ENCODE measurements at regions not wholly inside any gene's neighbourhood (a gene's known extent, or its start where the extent isn't known, plus 50 kb on each side); places are given as distances from the start of the nearest gene placed in this dataset.

GRCh38 chr3:157705258-157705657, 202.0 kb upstream of the VEPH1 start:
- Histone ChIP-seq H3K27ac (ENCODE audit: insufficient read depth, low read length, poor library complexity, severe bottlenecking) (no peak overlapping the region), H3K9me3 (ENCODE audit: control insufficient read depth, low read length) (no peaks in the 10 kb centered on the region), H3K27me3 (replicated peaks; ENCODE audit: control insufficient read depth, insufficient read depth, low read length, poor library complexity, severe bottlenecking) (no peaks in the 10 kb centered on the region), H3K36me3 (ENCODE audit: control insufficient read depth, insufficient read depth, low read length) (no peaks in the 10 kb centered on the region), H3K4me1 (ENCODE audit: control insufficient read depth, insufficient read depth, low read length, poor library complexity, severe bottlenecking) (no peaks in the 10 kb centered on the region), H3K4me3 (ENCODE audit: insufficient read depth, low read depth, low read length, poor library complexity, severe bottlenecking) (no peak overlapping the region)
- DNase-seq, result no peak

- H3K4me3 ChIP-seq (ENCODE audit: insufficient read depth, low read depth, low read length, poor library complexity, severe bottlenecking), result no peak overlapping the region
- DNase-seq, result no peak
- H3K27ac ChIP-seq (ENCODE audit: insufficient read depth, low read length, poor library complexity, severe bottlenecking), result no peak overlapping the region
- no peaks in the 10 kb centered on the region for H3K27me3 ChIP-seq (replicated peaks; ENCODE audit: control insufficient read depth, insufficient read depth, low read length, poor library complexity, severe bottlenecking)
- no peaks in the 10 kb centered on the region for H3K36me3 ChIP-seq (ENCODE audit: control insufficient read depth, insufficient read depth, low read length)
- H3K9me3 ChIP-seq (ENCODE audit: control insufficient read depth, low read length), result no peaks in the 10 kb centered on the region
- no peaks in the 10 kb centered on the region for H3K4me1 ChIP-seq (ENCODE audit: control insufficient read depth, insufficient read depth, low read length, poor library complexity, severe bottlenecking)
Observed at GRCh38 chr3:157700405-157700804, 197.2 kb upstream of the VEPH1 start.

- H3K4me3 ChIP-seq (ENCODE audit: insufficient read depth, low read depth, low read length, poor library complexity, severe bottlenecking), result no peak overlapping the region
- no peaks in the 10 kb centered on the region for H3K36me3 ChIP-seq (ENCODE audit: control insufficient read depth, insufficient read depth, low read length)
- H3K9me3 ChIP-seq (ENCODE audit: control insufficient read depth, low read length), result no peaks in the 10 kb centered on the region
- no peak for DNase-seq
- H3K27me3 ChIP-seq (replicated peaks; ENCODE audit: control insufficient read depth, insufficient read depth, low read length, poor library complexity, severe bottlenecking), result no peaks in the 10 kb centered on the region
- H3K4me1 ChIP-seq (ENCODE audit: control insufficient read depth, insufficient read depth, low read length, poor library complexity, severe bottlenecking), result no peaks in the 10 kb centered on the region
- H3K27ac ChIP-seq (ENCODE audit: insufficient read depth, low read length, poor library complexity, severe bottlenecking), result no peak overlapping the region
Observed at GRCh38 chr3:157695586-157695985, 192.4 kb upstream of the VEPH1 start.

GRCh38 chr3:157695103-157695502, 191.9 kb upstream of the VEPH1 start:
- H3K27me3 ChIP-seq (replicated peaks; ENCODE audit: control insufficient read depth, insufficient read depth, low read length, poor library complexity, severe bottlenecking), result no peaks in the 10 kb centered on the region
- H3K9me3 ChIP-seq (ENCODE audit: control insufficient read depth, low read length), result no peaks in the 10 kb centered on the region
- no peak overlapping the region for H3K4me3 ChIP-seq (ENCODE audit: insufficient read depth, low read depth, low read length, poor library complexity, severe bottlenecking)
- no peak for DNase-seq
- H3K27ac ChIP-seq (ENCODE audit: insufficient read depth, low read length, poor library complexity, severe bottlenecking), result no peak overlapping the region
- H3K36me3 ChIP-seq (ENCODE audit: control insufficient read depth, insufficient read depth, low read length), result no peaks in the 10 kb centered on the region
- H3K4me1 ChIP-seq (ENCODE audit: control insufficient read depth, insufficient read depth, low read length, poor library complexity, severe bottlenecking), result no peaks in the 10 kb centered on the region

GRCh38 chr3:157693762-157694161, 190.5 kb upstream of the VEPH1 start:
- Histone ChIP-seq H3K9me3 (ENCODE audit: control insufficient read depth, low read length) (no peaks in the 10 kb centered on the region), H3K4me1 (ENCODE audit: control insufficient read depth, insufficient read depth, low read length, poor library complexity, severe bottlenecking) (no peaks in the 10 kb centered on the region), H3K27me3 (replicated peaks; ENCODE audit: control insufficient read depth, insufficient read depth, low read length, poor library complexity, severe bottlenecking) (no peaks in the 10 kb centered on the region), H3K36me3 (ENCODE audit: control insufficient read depth, insufficient read depth, low read length) (no peaks in the 10 kb centered on the region), H3K27ac (ENCODE audit: insufficient read depth, low read length, poor library complexity, severe bottlenecking) (no peak overlapping the region), H3K4me3 (ENCODE audit: insufficient read depth, low read depth, low read length, poor library complexity, severe bottlenecking) (no peak overlapping the region)
- no peak for DNase-seq

- Histone ChIP-seq H3K27me3 (replicated peaks; ENCODE audit: control insufficient read depth, insufficient read depth, low read length, poor library complexity, severe bottlenecking) (no peaks in the 10 kb centered on the region), H3K27ac (ENCODE audit: insufficient read depth, low read length, poor library complexity, severe bottlenecking) (no peak overlapping the region), H3K4me1 (ENCODE audit: control insufficient read depth, insufficient read depth, low read length, poor library complexity, severe bottlenecking) (no peaks in the 10 kb centered on the region), H3K36me3 (ENCODE audit: control insufficient read depth, insufficient read depth, low read length) (no peaks in the 10 kb centered on the region), H3K9me3 (ENCODE audit: control insufficient read depth, low read length) (no peaks in the 10 kb centered on the region), H3K4me3 (ENCODE audit: insufficient read depth, low read depth, low read length, poor library complexity, severe bottlenecking) (no peak overlapping the region)
- no peak for DNase-seq
Observed at GRCh38 chr3:157692468-157692867, 189.3 kb upstream of the VEPH1 start.

- no peak overlapping the region for H3K27ac ChIP-seq (ENCODE audit: insufficient read depth, low read length, poor library complexity, severe bottlenecking)
- H3K9me3 ChIP-seq (ENCODE audit: control insufficient read depth, low read length), result no peaks in the 10 kb centered on the region
- H3K4me3 ChIP-seq (ENCODE audit: insufficient read depth, low read depth, low read length, poor library complexity, severe bottlenecking), result no peak overlapping the region
- no peaks in the 10 kb centered on the region for H3K27me3 ChIP-seq (replicated peaks; ENCODE audit: control insufficient read depth, insufficient read depth, low read length, poor library complexity, severe bottlenecking)
- no peaks in the 10 kb centered on the region for H3K36me3 ChIP-seq (ENCODE audit: control insufficient read depth, insufficient read depth, low read length)
- no peaks in the 10 kb centered on the region for H3K4me1 ChIP-seq (ENCODE audit: control insufficient read depth, insufficient read depth, low read length, poor library complexity, severe bottlenecking)
- DNase-seq, result no peak
Observed at GRCh38 chr3:157683668-157684067, 180.5 kb upstream of the VEPH1 start.

GRCh38 chr3:157672061-157672460, 168.8 kb upstream of the VEPH1 start:
- no peaks in the 10 kb centered on the region for H3K4me1 ChIP-seq (ENCODE audit: control insufficient read depth, insufficient read depth, low read length, poor library complexity, severe bottlenecking)
- H3K4me3 ChIP-seq (ENCODE audit: insufficient read depth, low read depth, low read length, poor library complexity, severe bottlenecking), result no peak overlapping the region
- H3K27ac ChIP-seq (ENCODE audit: insufficient read depth, low read length, poor library complexity, severe bottlenecking), result no peak overlapping the region
- H3K27me3 ChIP-seq (replicated peaks; ENCODE audit: control insufficient read depth, insufficient read depth, low read length, poor library complexity, severe bottlenecking), result no peaks in the 10 kb centered on the region
- DNase-seq, result no peak
- no peaks in the 10 kb centered on the region for H3K36me3 ChIP-seq (ENCODE audit: control insufficient read depth, insufficient read depth, low read length)
- H3K9me3 ChIP-seq (ENCODE audit: control insufficient read depth, low read length), result no peaks in the 10 kb centered on the region

GRCh38 chr3:157671656-157672055, 168.4 kb upstream of the VEPH1 start:
- Histone ChIP-seq H3K4me3 (ENCODE audit: insufficient read depth, low read depth, low read length, poor library complexity, severe bottlenecking) (no peak overlapping the region), H3K9me3 (ENCODE audit: control insufficient read depth, low read length) (no peaks in the 10 kb centered on the region), H3K27ac (ENCODE audit: insufficient read depth, low read length, poor library complexity, severe bottlenecking) (no peak overlapping the region)

GRCh38 chr3:157669416-157669815, 166.2 kb upstream of the VEPH1 start:
- H3K36me3 ChIP-seq (ENCODE audit: control insufficient read depth, insufficient read depth, low read length), result no peaks in the 10 kb centered on the region
- no peak overlapping the region for H3K27ac ChIP-seq (ENCODE audit: insufficient read depth, low read length, poor library complexity, severe bottlenecking)
- DNase-seq, result no peak
- no peaks in the 10 kb centered on the region for H3K4me1 ChIP-seq (ENCODE audit: control insufficient read depth, insufficient read depth, low read length, poor library complexity, severe bottlenecking)
- no peaks in the 10 kb centered on the region for H3K27me3 ChIP-seq (replicated peaks; ENCODE audit: control insufficient read depth, insufficient read depth, low read length, poor library complexity, severe bottlenecking)
- no peak overlapping the region for H3K4me3 ChIP-seq (ENCODE audit: insufficient read depth, low read depth, low read length, poor library complexity, severe bottlenecking)
- no peaks in the 10 kb centered on the region for H3K9me3 ChIP-seq (ENCODE audit: control insufficient read depth, low read length)

More at GRCh38 chr3:157671656-157672055, 168.4 kb upstream of the VEPH1 start:
- H3K36me3 ChIP-seq (ENCODE audit: control insufficient read depth, insufficient read depth, low read length), result no peaks in the 10 kb centered on the region
- H3K4me1 ChIP-seq (ENCODE audit: control insufficient read depth, insufficient read depth, low read length, poor library complexity, severe bottlenecking), result no peaks in the 10 kb centered on the region
- no peaks in the 10 kb centered on the region for H3K27me3 ChIP-seq (replicated peaks; ENCODE audit: control insufficient read depth, insufficient read depth, low read length, poor library complexity, severe bottlenecking)
- DNase-seq, result no peak

GRCh38 chr3:157667493-157667892, 164.3 kb upstream of the VEPH1 start:
- no peak for DNase-seq
- Histone ChIP-seq H3K9me3 (ENCODE audit: control insufficient read depth, low read length) (no peaks in the 10 kb centered on the region), H3K36me3 (ENCODE audit: control insufficient read depth, insufficient read depth, low read length) (no peaks in the 10 kb centered on the region), H3K4me3 (ENCODE audit: insufficient read depth, low read depth, low read length, poor library complexity, severe bottlenecking) (no peak overlapping the region), H3K27me3 (replicated peaks; ENCODE audit: control insufficient read depth, insufficient read depth, low read length, poor library complexity, severe bottlenecking) (no peaks in the 10 kb centered on the region), H3K27ac (ENCODE audit: insufficient read depth, low read length, poor library complexity, severe bottlenecking) (no peak overlapping the region), H3K4me1 (ENCODE audit: control insufficient read depth, insufficient read depth, low read length, poor library complexity, severe bottlenecking) (no peaks in the 10 kb centered on the region)
